HG03342 (cell line): ENCODE measurements at regions not wholly inside any gene's neighbourhood (a gene's known extent, or its start where the extent isn't known, plus 50 kb on each side); places are given as distances from the start of the nearest gene placed in this dataset.
"Not testable (repeated sequence)": the region's sequence is repeated elsewhere in the genome, so short reads cannot be mapped to it uniquely, and the experiment has no call there.

Experiments used
- ATAC-seq: cut with Tn5 transposase; IDR thresholded peaks from one replicate; pipeline ENCODE4 v1.9.1; 2021; ENCODE audit warnings: mild to moderate bottlenecking, moderate library complexity; ENCODE audit not compliant: unreplicated experiment

DNA sequence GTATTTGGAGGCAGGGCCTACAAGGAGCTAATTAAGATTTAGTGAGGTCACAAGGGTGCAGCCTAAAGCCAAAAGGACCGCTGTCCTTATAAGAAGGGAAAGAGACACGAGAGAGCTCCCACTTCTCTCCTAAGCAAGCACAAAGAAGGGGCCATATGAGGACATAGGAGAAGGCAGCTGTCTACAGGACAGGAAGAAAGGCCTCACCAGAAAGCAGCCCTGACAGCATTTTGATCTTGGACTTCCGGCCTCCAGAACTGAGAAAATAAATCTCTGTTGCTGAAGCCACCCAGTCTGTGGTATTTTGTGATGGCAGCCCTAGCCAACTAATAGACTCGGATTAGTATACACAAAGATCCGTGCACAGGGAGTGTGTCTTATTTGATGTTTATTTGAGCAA lies 139.7 kb downstream of the B3GNT2 start:
- no peak for ATAC-seq

- no peak for ATAC-seq
Measured at GRCh38 chr2:62334440-62335058, 138.6 kb downstream of the B3GNT2 start.

- no peak for ATAC-seq
Measured at GRCh38 chr2:62334009-62334408, 138.1 kb downstream of the B3GNT2 start.

- no peak for ATAC-seq
Measured at GRCh38 chr2:62330959-62331358, 135.0 kb downstream of the B3GNT2 start.

DNA sequence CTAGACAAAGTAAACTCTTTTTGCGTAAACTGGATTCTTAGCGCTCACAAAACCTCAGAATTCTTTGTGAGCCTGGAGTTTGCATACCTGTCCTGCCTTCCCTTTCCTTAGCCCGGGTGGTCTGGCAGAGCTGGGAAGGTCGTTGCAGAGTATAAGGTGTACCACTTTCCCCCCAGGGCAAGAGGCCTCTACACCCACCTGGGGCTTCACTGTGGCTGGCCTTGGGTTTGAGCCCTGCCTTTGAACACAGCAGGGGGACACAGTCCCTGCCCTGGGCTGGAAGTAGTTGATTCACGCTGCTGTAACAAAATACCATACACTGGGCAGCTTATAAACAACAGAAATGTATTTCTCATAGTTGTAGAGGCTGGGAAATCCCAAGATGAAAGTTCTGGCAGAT lies 133.9 kb downstream of the B3GNT2 start:
- no peak for ATAC-seq

DNA sequence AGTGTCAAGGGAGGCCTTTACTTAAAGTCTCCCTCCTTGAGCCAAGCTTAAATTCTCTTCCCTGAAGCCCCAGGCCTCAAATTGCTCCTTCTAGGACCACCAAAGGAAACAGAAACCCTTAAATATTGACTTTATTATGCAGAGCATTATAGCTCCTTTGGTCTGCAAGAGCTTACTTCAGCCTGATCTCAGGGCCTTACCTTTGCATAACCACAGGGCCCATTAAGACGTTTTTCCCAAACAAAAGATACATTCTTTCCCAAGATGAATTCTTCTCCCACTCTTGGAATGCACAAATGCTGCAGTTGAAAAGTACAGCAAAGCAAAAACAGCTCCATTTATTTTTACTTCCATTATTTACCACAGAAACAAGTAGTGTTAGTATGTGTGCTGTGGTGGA lies 130.8 kb downstream of the B3GNT2 start:
- ATAC-seq: no peak

- ATAC-seq: no peak
Measured at GRCh38 chr2:62325398-62325797, 129.5 kb downstream of the B3GNT2 start.

GRCh38 chr2:62321380-62322289 lies 125.7 kb downstream of the B3GNT2 start:
- no peak for ATAC-seq

GRCh38 chr2:62320657-62321357 lies 124.9 kb downstream of the B3GNT2 start:
- no peak for ATAC-seq

- ATAC-seq: not testable (repeated sequence)
Measured at GRCh38 chr2:62320137-62320536, 124.2 kb downstream of the B3GNT2 start.

- no peak for ATAC-seq
Measured at GRCh38 chr2:62319070-62319469, 123.2 kb downstream of the B3GNT2 start.

DNA sequence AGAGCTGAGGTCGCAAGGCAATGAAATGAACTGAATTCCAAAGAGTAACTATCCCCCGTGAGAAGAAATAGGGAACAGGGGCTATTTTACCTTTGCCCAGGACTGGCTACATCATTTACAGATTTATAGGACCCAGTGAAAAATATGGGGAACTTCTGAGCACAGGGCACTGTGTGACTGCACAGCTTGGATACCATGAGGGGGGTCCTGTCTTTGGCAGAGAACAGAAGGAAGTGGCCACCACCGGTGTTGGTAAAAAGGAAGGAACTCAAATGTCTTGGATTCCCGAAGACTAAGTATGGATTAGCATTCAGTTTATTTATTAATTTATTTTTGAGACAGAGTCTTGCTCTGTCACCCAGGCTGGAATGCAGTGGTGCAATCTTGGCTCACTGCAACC lies 119.6 kb downstream of the B3GNT2 start:
- no peak for ATAC-seq

- no peak for ATAC-seq
Measured at GRCh38 chr2:62314291-62314690, 118.4 kb downstream of the B3GNT2 start.

DNA sequence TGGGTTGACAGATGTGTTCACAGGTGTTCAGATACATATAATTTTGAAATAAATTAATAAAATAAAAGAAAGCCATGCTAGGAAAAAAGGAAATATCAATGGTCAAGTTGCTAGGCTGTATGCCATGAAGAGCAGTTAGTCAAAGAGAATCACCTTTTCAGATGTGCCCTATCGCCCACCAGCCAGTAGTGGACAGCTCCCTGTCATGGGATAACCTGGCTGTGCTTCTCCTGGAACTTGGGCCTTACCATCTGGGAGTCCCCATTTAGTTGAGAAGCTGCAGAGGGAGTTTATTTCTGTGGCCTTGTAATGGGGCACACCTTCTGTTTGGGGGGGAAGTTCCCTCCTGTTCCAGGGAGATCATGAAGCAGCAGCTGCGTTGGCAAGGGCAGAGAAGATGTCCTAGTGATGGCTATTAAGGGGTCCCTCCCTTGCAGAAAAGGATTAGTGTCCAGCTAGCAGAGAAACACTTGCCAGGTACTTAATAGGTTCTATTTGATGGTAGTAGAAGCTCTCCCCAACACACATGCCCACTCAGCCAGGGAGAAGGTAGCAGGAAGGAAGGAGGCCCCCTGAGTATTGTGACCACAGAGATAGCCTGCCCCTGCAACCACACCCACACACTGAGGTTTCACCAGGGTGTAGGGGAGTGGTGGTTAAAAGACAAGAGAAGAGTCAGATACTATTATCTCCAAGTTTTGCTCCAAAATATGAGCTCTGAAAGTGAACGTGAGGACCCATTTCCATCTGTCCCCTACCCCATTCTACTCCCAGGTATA lies 117.7 kb downstream of the B3GNT2 start:
- peak; percentile 62 for ATAC-seq

DNA sequence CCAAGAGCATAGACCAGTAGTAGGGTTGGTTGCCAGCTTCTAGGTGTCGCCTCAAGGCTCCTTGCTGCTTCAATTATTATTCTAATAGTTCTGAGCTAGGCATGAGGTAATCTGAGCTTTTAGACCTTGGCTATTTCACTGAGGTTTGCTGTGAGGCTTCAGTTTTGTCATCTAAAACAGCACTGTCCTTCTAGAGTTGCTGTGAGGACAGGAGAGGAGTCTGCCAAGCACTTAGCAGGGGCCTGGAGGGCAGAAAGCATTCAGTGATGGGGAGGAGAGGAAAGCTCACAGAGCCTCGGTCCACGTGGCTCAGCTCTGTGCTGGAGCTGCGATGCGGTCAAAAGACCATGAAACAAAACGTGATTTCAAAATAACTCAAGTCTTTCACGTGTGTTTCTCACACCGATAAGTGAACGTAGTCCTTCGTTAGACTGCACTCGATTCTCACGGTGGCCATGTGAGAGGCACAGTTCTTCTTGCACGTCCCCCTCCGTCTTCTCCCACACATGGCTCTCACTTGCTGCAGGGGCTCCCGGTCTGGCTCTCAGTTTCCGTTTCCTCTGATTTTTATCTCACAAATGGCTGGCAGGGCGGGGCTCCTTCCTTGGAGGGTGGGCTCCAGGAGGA lies 113.7 kb downstream of the B3GNT2 start:
- peak; percentile 45 for ATAC-seq

DNA sequence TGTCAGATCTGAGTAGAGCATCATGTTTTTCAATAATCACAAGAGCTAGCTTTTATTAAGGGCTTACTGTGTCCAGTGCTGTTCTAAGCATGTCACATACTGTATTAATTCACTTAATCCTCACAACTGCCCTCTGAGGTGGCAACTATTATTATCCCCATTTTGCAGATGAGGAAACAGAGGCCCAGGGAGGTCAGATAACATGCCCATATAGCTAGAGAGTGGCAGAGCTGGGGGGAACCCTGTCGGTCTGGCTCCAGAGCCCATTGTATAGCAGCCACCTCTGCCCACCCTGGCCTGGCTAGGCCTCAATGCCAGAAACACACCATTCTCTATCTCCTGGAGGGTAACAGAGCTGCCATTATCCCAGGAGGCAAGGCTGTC lies 113.2 kb downstream of the B3GNT2 start:
- no peak for ATAC-seq

- ATAC-seq: no peak
Measured at GRCh38 chr2:62307469-62308389, 111.8 kb downstream of the B3GNT2 start.

- peak; percentile 33 for ATAC-seq
Measured at GRCh38 chr2:62306751-62307468, 111.0 kb downstream of the B3GNT2 start.
